Stimulated activated CD4-positive, alpha-beta T cell treated with anti-CD3 and anti-CD28 coated beads, Interleukin-1b, Interleukin-23, amount 100 ng/mL, for 48 hours (primary cell): ENCODE measurements at regions not wholly inside any gene's neighbourhood (a gene's known extent, or its start where the extent isn't known, plus 50 kb on each side); places are given as distances from the start of the nearest gene placed in this dataset.
"Not testable (repeated sequence)": the region's sequence is repeated elsewhere in the genome, so short reads cannot be mapped to it uniquely, and the experiment has no call there.

Experiments
- DNase-seq: peaks from one replicate; pipeline ENCODE4 v3.0.0-alpha.2; 2020

- DNase-seq, result no peak
Observed at GRCh38 chr9:38342532-38342931, 50.0 kb upstream of the ALDH1B1 start.

- no peak for DNase-seq
Observed at GRCh38 chr9:38342096-38342495, 50.4 kb upstream of the ALDH1B1 start.

GRCh38 chr9:38339496-38339895, 53.0 kb upstream of the ALDH1B1 start:
- no peak for DNase-seq

GRCh38 chr9:38339087-38339486, 53.4 kb upstream of the ALDH1B1 start:
- DNase-seq, result no peak

GRCh38 chr9:38338342-38339018, 54.0 kb upstream of the ALDH1B1 start:
- no peak for DNase-seq

- no peak for DNase-seq
Observed at GRCh38 chr9:38337706-38338264, 54.7 kb upstream of the ALDH1B1 start.

GRCh38 chr9:38337181-38337580, 55.3 kb upstream of the ALDH1B1 start:
- no peak for DNase-seq

- no peak for DNase-seq
Observed at GRCh38 chr9:38336341-38336740, 56.2 kb upstream of the ALDH1B1 start.

- no peak for DNase-seq
Observed at GRCh38 chr9:38335686-38336085, 56.8 kb upstream of the ALDH1B1 start.

- no peak for DNase-seq
Observed at GRCh38 chr9:38334234-38334633, 58.3 kb upstream of the ALDH1B1 start.

GRCh38 chr9:38333047-38333446, 59.5 kb upstream of the ALDH1B1 start:
- DNase-seq, result no peak

- DNase-seq, result no peak
Observed at GRCh38 chr9:38332625-38333024, 59.9 kb upstream of the ALDH1B1 start.

GRCh38 chr9:38331141-38331540, 61.4 kb upstream of the ALDH1B1 start:
- no peak for DNase-seq

GRCh38 chr9:38329968-38330367, 62.5 kb upstream of the ALDH1B1 start:
- no peak for DNase-seq

GRCh38 chr9:38328765-38329164, 63.7 kb upstream of the ALDH1B1 start:
- no peak for DNase-seq

GRCh38 chr9:38326122-38326521, 66.4 kb upstream of the ALDH1B1 start:
- no peak for DNase-seq

- not testable (repeated sequence) for DNase-seq
Observed at GRCh38 chr9:38324213-38324612, 68.3 kb upstream of the ALDH1B1 start.

- no peak for DNase-seq
Observed at GRCh38 chr9:38322937-38323336, 69.6 kb upstream of the ALDH1B1 start.

- DNase-seq, result no peak
Observed at GRCh38 chr9:38319496-38320173, 72.9 kb upstream of the ALDH1B1 start.

GRCh38 chr9:38318759-38319495, 73.6 kb upstream of the ALDH1B1 start:
- no peak for DNase-seq

GRCh38 chr9:38316166-38316780, 76.2 kb upstream of the ALDH1B1 start:
- no peak for DNase-seq

- DNase-seq, result no peak
Observed at GRCh38 chr9:38315085-38315595, 77.4 kb upstream of the ALDH1B1 start.

GRCh38 chr9:38313421-38313820, 79.1 kb upstream of the ALDH1B1 start:
- no peak for DNase-seq
